Umbilical cord (tissue), 1 donor: ENCODE measurements at regions not wholly inside any gene's neighbourhood (a gene's known extent, or its start where the extent isn't known, plus 50 kb on each side); places are given as distances from the start of the nearest gene placed in this dataset.

Experiments used
- DNase-seq: peaks from one replicate; pipeline ENCODE4 v3.0.0-alpha.2; 2015; ENCODE audit warnings: low spot score

- no peak for DNase-seq
Observed at GRCh38 chr5:38643616-38644015, 87.2 kb upstream of the LIFR start.

DNA sequence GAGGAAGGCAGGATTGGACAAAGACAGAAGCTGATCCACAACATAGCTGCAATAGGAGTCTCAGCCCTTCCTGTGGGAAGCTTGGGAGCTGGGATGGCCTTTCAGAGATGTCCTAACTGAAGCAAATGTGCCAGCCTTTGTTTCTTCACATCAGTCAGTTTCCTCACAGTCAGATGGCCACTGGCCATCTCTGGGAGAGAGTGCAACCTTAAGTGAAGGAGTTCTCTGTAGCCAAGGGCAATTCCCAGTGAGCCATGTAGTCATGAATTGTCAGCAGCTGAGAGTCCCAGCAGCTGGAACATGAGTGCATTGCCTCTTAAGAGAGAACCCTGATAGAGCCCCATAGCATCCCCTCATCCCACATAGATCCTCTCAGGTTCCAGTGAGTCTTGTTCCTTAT is 89.1 kb upstream of the LIFR start:
- DNase-seq: no peak

DNA sequence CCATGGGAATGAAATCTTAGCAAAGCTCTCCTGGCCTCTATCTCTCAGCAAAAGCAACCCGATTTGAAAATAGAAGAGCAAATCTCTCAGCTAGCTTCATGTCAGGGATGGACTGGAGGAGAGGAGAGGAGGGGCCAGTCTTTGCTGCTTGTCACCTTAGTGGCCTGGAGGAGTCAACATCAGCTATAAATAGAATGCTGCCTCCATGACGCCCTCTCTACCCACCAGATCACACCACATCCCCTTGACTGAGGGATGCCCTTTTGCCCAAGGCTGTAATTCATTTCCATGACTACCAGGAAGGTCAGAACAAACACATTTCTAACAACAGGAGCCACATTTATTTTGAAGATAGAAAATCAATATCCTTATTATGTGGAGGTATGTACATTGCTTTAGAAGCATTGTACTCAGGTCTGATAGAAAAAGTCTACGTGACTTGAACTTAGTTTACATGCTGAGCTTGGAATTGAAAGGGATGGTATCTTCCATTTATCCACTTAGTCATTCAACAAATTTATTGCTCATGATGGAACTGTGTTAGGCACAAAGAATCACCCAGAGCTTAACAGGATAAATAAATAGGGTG is 92.4 kb upstream of the LIFR start:
- DNase-seq: no peak

GRCh38 chr5:38650540-38650939 is 94.1 kb upstream of the LIFR start:
- no peak for DNase-seq

DNA sequence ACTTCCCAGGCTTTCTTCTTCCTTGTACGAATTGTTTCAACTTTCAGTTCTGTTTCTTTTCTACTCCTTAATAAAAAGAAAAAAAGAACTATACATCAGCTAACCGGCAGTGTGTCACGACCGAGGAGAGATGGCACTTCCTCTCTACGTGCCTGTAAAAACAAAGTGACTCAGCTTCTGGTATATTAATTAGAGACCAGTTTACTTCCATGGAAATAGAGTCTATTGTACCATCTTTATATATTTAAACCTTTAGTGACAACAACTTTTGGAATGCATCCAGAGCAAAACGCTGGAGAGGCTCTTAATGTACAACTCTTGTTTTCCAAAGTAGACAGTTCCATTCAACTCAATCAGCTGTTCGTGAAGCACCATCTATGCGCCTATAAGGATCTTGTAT is 94.5 kb upstream of the LIFR start:
- no peak for DNase-seq

- no peak for DNase-seq
Observed at GRCh38 chr5:38651806-38652205, 95.4 kb upstream of the LIFR start.

- no peak for DNase-seq
Observed at GRCh38 chr5:38653389-38653788, 96.9 kb upstream of the LIFR start.

DNA sequence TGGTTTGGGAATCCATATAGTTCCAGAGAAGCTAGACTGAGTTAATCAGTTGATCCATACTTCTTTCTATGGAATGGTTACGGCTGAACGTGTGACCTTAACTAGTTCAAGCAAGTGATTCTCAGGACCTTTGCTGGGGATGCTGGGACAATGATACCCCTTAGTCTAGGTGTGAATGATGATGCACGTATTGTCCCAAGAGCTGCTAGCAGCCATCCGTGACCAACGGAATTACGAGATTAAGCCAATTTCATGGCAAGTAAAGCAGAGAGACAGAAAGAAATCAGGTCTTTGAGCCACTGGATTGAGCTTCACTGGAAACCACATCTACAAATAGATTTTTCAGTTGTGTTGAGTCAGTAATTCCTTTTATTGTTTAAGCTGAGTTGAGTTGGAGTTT is 99.2 kb upstream of the LIFR start:
- DNase-seq: no peak

DNA sequence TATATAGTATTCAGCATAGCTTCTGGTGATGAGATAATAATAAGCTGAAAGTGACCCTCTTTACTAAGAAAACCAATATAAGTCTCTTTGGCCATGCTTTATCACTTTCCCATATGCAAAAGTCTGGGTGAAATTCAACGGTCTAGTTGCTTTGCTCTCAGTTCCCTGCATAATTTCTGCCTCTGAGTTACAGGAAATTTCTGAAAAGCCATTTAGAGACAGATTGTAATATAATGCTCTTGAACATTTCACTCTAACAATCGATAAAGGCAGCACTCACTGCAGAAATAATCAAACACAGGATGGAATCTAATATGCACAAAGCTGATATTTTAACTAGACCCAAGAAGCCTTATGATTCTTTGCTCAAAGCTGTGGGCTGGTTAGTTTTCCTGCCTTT is 100.1 kb upstream of the LIFR start:
- no peak for DNase-seq

- DNase-seq: no peak
Observed at GRCh38 chr5:38657020-38657419, 100.6 kb upstream of the LIFR start.

- no peak for DNase-seq
Observed at GRCh38 chr5:38660194-38660668, 103.8 kb upstream of the LIFR start.

GRCh38 chr5:38662090-38662489 is 105.6 kb upstream of the LIFR start:
- DNase-seq: no peak

DNA sequence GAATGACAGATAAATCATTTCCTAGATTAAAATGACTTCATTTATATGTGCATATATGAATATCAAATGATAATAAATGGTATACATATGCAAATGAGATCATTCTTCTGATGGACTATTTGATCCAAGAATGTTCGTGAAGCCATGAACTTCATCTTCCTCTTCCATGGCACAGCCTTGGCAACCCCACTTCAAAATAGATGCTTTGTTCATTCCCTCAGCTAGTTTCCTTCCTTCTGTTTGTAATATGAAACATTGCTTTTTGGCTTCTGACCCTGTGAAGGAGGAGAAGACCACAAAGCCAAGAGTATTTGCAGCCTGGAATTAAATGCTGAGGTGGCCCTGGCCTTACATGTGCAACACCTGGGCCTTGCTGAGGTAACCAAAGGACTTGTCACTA is 106.8 kb upstream of the LIFR start:
- DNase-seq: no peak

DNA sequence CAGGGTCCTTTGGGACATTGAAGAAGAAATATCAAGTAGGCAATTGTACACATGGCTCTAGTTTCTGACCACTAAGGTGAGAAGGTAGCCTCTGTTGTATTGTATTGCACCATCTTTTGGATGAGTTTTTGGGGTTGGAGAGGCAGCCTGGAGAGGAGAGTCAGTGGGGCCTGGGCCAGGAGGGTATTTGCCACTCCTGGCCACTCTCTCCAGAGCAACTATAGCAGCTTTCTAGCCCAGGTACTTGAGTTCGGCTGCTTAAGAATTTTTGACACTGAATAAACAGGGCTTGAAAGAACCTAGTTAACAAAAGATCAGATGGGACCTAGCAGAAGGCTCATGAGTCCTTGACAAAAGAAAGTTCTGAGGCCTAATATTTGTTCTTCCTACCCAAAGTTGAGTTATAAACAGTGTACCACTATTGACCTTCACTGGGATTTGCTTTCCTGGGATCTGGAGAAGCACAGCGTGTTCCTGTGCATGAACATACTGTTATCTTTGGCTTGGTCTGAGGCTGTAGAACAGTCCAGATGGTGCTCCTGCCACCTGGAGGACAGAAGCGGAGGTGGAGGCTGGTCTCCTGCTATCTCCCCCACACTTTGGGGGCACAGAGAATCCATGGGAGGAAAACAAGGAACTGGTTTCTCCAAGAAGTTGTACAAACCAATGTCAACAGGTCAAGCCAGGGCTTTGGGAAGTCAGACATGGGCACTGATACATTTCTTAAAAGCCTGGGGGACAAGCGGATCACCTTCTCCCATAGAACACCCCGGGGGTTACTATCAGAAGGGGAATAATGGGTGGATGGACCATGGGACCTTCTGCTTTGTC is 110.4 kb upstream of the LIFR start:
- DNase-seq: peak; percentile 20

DNA sequence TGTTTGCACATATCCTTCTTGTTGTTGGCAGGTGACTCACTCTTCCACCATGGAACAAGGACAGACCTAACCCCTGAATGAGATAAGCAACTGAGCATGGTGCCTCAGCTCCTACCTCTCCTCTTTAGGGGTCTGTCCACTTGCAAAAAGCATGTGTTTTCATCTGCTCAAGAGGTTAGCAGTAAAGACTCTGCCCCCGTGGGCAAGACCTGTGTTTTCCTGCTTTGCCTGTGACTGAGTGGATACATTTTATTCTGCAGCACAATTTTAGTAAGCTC is 111.0 kb upstream of the LIFR start:
- DNase-seq: no peak

DNA sequence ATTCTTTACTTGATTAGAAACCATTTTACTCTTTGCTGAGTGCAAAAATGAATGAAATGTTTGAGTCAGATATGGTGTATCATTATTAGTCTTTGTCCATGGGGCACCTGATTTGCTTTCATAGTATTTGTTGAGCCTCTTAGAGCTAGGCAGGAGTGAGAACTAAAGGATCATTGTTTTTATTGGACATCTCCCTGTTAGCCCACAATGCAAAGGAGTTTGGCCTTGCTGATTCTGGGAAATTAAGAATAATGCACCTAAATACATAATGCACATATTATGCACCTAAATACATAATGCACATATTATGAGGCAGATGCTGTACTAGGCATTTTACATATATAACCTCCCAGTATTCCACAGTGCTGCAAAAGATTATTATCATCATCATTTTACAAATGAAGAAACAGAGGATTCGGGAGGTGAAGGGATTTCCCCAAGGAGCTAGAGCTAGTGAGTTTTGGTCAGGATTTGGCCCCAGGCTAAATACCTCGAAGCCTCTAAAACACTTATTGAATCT is 113.0 kb upstream of the LIFR start:
- no peak for DNase-seq

- DNase-seq: no peak
Observed at GRCh38 chr5:38670066-38670465, 113.6 kb upstream of the LIFR start.

DNA sequence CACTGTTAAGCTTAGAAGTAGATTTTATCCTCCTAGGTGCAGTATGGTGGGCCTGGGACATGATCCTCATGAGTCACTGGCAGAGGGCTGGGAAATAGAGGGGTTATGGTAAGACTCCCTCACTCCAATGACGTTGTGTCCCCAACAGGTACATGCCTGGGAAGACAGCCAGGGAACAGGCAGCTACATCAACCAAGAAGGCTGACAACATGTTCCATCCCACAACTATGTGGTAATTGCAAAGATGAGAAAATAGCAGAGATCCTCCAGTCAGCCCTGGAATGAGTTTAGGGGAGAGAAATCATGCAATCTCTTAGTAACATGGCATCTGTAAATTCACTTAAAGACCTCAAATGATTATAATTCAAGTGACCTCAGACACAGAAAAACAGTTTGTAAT is 114.4 kb upstream of the LIFR start:
- no peak for DNase-seq

- peak; percentile 94 for DNase-seq
Observed at GRCh38 chr5:38672059-38672788, 115.8 kb upstream of the LIFR start.

- DNase-seq: no peak
Observed at GRCh38 chr5:38673671-38674071, 117.2 kb upstream of the LIFR start.

GRCh38 chr5:38675443-38675842 is 119.0 kb upstream of the LIFR start:
- no peak for DNase-seq

- no peak for DNase-seq
Observed at GRCh38 chr5:38677636-38678035, 121.2 kb upstream of the LIFR start.

DNA sequence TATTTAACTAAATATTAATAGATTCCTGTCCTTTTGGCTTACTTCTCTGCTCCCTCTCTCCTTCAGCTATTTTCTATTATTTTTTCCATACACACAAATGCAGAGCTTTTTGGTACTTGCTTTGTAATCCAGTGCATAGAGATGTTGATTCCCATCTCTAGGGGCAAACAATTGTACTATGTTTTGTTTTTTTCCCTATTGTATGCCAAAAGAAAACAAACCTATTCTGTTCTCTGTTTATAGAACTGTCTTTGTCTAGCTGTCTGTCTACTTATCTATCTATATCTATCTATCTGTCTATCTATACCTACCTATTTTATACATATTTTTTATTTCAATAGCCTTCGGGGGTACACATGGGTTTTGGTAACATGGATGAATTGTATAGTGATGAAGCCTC is 121.6 kb upstream of the LIFR start:
- DNase-seq: no peak
